MV-4-11 (cell line): ENCODE measurements at regions not wholly inside any gene's neighbourhood (a gene's known extent, or its start where the extent isn't known, plus 50 kb on each side); places are given as distances from the start of the nearest gene placed in this dataset.
A peak's percentile ranks its signal among the peaks of the same experiment; 100 is the strongest.

ENCODE experiments used
- DNase-seq: peaks from one replicate; lab custom pipeline; 2025; lab: John Stamatoyannopoulos, UW

DNA sequence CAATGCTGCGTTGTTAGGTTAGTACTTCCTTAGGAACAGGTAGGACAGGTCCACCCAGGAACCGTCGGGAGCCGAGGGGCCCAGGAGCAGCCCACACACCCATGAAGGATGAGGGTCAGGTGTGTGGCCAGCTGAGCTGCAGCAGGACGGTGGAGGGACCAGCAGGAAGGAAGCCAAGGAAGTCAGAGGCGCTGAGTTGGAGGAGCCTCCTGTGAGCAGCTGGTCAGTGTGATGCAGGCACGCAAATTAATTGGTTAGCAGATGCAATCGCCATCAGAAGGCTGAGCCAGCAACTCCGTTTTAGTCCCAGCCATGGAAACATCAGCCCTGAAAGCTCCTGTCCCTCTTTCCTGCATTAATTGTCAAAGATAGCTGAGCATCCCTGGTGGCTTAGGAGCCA lies 114.9 kb upstream of the SOX1 start:
- no peak for DNase-seq

DNA sequence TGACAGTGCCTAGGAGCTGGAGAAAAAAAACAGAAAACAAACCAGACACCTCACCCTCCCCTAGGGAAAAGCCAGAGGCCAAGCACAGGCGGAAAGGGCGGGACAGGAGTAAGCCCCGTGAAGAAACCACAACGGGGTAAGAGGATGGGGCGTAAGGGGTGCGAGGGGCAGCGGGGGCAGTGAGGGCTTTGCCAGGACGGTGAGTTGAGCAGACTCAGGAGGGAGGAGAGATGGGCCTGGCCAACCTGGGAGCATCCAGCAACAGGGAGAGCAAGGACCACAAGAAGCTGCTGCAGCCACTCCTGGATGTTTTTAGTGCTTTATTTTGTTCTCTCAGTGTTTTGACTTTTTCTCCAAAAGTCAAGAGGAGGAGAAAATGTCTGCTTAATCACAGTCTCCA lies 114.1 kb upstream of the SOX1 start:
- no peak for DNase-seq

DNA sequence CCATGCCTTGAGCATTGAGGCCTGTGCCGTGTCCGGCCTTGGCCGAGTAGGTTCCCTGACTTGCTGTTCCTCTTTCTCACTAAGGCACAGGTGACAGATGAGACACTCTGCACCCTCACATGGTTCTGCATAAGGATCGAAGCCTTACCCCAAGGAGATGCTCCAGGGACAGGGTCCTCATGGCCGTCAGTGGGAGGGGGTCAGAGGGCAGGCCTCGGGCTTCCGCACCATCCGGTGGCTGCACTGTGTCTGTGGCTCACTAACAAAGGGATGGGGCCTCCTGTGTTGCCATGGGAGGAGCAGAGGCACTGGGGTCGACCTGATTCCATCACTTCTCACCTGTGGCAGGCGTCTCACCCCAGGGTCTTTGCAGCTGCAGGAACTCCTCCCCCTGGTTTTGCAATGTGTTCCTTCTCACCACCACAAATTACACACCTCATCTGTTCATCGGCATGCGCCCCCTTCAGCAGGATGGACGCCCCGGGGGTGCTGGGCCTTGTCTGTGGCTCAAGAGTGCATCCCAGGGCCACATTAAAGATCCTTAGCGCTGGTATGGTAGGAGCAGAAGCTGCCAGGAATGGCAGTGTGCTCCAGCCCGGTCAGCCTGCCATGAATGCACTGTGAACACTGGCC lies 113.3 kb upstream of the SOX1 start:
- no peak for DNase-seq

DNA sequence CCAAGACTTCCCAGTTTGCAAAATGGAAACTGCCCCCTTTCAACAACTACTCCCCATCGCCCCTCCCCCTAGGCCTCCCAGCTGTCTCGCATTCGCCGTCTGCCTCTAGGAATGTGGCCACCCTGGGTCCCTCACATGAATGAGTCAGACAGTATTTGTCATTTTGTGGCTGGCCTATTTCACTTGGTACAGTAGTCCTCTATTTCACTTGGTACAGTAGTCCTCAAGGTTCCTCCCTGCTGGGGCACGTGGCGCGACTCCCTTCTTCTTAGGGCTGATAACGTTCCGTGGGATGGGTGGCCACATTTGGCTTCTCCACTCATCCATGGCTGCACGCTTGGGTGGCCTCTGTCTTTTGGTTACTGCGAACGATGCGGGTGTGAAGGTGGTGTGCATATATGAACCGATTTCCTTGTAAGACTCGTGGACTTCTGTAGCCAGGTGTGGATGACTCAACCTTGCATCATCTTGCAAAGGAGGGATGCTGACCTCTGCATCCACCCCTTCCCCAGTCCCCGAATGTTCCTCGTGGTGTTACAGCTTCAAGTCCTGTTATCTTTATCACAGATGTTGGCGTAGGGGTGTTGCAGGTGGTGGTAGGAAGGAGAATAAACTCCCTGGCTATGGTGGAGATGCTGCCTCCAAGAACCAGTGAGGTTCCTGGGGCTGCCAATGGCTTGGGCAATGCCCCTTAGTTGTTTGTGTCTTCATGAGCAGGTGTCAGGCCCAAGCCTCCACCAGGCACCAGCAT lies 112.1 kb upstream of the SOX1 start:
- peak; percentile 96 for DNase-seq

DNA sequence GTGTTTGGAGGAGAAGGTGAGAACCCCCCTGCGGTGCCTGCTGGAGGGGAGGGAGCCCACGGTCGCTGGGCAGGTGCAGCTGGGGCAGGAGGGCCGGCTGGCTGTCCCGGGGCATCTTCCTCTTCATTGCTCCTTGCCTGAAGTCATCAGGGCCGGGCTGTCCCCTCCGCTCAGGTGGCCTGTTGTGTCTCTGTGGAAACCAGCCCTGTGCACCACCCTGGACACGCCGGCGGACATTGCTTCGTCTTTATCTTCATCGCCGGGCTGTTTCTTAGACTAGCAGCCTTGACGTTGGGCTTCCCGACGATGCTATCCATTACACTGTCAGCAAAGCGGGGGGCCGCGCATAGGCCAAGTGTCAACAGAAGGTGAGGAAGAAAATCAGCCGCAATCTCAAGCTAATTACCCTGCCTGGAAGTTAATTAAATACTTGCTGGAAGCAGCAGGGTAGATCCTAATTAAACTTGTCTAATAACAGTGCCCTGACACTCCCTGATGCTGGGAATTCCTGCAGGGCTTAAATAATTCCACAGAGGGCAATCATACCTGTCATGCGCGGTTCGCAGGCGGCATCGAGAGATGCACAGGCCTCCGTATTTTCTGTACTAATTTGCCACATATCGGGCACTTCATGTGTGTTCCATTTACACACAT lies 111.4 kb upstream of the SOX1 start:
- DNase-seq: no peak

DNA sequence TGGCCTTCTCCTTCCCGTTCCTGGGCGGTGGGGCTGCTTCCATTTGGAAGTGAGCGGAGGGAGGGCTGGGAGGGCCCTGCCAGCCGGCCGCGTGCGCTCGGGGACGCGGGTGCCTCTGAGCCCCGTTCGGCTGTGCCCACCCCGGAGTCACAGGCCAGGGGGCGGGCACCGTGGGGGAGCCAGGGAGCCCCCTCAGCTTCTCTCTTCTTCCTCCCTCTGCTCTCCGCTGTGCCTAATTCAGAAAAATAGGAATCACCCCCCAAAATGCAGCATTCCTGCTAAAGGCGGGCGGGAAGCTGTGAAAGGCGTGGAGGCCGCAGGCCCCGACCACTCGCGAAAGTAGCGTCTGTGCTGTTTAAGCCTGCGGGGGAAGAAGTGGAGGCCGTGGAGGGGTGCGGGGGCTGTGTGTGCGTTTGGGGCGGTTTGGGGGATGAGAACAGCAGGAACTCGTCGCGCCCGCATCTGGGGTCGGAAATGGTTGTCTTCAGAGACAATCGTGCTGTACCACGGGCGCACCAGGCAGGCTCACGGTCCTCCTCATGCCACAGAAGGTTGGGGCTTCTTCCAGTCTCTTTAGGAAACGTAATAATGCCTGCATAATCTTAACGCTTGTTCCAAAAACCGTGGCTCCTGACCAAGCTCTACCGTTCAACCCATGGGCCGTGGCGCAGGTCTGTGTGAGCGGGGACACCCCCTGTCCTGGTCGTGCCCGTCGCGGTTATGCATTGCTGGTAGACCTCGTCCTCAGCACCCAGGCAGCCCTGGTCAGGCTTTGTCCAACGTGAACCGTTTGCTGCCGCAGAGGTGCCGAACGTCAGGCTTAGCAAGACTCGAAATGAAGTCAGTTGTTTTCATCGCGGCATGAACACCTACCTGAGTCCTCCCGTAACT lies 110.4 kb upstream of the SOX1 start:
- no peak for DNase-seq

DNA sequence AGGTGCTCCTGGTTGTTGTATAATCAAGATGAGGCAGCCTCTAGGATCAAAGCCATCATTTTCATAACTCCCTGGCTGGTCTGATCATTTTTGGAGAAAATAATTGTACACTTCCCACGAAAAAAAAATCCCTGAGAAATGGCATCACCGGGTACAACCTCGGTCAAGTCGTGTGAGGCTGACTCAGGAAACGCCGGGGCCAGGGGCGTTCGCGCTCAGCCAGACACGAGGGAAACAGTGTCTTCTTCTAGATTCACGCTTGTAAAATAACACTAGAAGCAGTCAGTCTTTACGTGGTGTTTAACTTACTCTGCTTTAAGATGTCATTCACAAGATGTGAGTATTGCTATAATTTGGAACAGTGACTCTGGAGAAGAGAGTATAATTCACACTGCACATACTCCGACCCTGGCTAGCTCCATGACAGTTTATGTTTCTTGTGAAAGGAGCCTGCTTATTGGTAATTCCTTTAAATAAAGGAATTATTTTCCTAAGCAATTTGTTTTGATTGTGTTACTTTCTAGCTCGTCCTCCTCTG lies 109.0 kb upstream of the SOX1 start:
- DNase-seq: no peak

DNA sequence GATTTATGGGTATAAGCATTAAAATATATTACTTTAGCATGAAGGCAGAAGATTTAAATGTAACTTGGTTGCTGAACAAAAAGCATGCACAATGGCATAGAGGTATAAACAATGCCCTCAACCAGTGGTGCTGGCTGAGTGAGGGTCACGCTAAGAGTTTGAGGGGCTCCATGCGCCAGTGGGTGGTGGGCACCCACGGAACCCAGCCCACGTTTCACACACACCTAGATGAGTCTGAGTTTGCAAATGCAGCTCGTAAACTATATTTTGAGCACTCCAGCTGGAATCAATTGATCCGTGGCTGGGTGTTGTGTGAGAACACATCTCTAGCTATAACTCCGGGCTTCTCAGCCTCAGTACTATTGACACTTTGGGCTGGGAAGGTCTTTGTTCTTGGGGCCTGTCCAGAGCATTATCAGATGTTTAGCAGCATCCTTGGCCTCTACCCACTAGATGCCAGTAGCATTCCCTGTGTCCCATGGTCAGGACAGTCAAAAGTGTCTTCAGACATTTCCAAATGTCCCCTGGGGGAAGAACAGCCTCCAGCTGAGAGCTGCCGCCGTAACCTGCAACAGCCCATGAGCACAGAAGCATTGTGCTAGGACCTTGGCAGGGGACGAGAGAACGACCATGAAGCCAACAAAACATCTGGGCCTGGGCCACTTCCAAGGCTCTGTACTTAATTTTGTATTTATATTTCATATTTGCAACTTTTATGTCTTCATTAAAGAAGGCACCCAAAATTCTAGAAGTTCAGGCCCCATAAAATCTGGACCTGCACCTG lies 108.1 kb upstream of the SOX1 start:
- no peak for DNase-seq

DNA sequence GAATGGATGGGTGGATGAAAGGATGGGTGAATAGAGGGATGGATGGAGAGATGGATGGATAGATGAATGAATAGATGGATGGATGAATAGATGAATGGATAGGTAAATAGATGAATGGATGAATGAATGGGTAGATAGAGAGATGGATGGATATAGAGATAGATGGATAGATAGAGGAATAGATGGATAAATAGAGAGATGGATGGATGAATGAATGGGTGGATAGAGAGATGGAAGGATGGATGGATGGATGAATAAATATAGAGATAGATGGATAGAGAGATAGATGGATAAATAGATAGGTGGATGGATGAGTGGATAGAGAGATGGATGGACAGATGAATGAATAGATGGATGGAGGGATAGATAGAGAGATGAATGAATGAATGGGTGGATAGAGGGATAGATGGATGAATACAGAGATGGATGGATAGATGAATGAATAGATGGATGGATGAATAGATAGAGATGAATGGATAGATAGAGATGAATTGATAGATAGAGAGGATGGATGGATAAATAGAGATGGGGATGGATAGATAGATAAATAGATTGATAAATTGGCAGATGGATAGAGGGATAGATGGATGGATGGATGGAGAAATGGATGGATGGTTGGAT lies 106.7 kb upstream of the SOX1 start:
- no peak for DNase-seq

DNA sequence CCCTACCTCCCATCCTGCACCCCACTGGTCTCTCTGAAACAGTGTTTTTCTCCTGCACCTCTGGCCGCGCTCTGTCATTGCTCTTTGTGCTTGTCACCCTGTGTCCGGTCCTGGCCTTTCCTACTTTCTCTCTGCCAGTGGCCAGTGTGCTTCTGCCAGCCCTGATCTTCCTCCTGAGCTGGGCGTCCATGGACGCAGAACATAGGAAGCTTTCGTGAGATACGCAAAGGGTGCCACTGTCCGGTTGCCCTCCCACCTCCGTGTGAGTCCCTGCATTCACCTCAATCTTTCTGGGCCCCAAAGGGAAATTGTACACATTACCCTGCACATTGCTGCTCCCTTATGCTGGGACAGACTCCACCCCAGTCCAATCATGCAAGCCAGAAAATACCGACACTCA lies 105.7 kb upstream of the SOX1 start:
- DNase-seq: no peak

DNA sequence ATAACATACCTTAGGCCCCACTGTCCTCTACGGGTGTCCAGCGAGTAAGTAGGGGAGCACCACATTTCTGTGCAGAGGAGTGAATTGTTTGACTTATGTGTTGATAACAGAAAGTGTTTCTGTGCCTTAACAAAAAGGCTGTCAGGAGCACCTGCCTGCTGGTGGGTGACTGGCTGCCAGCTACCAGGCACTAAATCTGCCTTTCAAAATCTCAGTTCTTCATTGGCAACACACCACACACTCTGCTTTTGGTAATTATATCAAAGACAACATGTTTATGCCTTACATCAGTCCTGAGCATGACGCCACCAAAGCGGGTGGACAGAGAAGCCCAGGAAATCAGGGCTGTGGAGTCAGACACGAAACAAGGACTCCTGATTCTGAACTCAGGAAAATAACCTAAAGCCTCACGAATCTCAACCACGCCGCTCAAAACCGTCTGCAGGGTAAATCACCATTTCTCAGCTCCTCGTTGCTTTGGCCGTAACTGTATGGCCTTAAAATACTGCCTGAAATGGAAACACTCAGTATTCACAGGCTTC lies 105.2 kb upstream of the SOX1 start:
- no peak for DNase-seq

DNA sequence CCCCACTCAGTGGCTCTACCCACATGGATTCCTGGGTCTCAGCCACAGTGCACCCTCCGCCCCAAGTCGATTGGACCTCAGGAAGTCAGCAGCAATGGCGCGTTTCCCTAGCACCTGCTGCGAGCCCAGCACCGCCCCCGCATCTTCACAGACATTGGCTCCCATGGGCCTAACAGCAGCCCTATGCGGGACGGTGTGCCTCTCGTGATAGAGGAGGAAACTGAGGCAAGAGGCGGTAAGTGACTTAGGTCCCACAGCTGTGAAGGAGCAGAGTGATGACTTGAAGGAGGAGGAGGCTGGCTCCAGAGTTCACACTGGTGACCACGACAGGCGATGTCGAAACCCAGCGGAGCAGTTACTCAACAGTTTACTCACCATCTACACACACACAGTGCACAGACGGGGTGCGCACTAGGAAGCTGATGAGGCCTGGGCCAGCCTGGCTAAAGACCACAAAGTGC lies 104.5 kb upstream of the SOX1 start:
- peak; percentile 95 for DNase-seq

DNA sequence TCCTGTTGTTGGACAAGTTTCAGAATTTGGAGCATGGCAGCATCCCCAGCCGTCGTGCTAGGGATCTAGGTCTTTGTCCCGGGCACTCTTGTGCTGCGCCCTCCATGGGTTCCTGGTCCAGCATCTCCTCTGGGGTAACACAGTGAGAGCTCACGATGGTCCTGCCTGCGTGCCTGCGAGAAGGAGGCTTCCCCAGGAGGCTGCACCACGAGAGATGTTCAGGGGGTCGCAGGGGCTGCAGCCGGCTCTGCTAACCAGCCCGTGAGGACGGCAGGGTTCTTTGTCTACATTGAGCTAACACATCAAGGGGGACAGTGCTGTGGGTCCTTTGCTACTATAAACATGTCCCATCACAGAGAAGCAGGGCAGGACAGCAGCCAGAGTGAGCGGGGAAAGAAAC lies 103.9 kb upstream of the SOX1 start:
- no peak for DNase-seq

DNA sequence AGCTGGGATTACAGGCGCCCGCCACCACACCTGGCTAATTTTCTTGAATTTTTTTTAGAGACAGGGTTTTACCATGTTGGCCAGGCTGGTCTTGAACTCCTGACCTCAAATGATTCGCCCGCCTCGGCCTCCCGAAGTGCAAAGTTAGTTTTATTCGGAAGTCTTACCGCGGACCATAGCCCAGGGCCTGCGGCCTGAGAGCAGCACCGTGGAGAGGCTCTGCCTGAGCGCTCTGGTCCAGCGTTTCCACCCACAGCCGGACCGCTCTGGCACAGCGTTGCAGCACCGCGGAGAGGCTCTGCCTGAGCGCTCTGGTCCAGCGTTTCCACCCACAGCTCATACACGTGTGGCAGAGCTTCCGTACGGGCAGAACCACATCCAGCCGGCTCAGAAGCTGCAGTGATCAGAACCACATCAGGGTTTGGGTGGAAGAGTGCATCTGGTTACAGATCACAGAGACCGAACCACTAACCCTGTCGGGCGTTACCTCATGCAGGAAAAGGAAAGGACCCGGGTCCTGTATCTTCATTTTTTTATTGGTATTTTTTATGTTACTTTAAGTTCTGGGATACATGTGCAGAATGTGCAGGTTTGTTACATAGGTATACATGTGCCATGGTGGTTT lies 102.4 kb upstream of the SOX1 start:
- no peak for DNase-seq

DNA sequence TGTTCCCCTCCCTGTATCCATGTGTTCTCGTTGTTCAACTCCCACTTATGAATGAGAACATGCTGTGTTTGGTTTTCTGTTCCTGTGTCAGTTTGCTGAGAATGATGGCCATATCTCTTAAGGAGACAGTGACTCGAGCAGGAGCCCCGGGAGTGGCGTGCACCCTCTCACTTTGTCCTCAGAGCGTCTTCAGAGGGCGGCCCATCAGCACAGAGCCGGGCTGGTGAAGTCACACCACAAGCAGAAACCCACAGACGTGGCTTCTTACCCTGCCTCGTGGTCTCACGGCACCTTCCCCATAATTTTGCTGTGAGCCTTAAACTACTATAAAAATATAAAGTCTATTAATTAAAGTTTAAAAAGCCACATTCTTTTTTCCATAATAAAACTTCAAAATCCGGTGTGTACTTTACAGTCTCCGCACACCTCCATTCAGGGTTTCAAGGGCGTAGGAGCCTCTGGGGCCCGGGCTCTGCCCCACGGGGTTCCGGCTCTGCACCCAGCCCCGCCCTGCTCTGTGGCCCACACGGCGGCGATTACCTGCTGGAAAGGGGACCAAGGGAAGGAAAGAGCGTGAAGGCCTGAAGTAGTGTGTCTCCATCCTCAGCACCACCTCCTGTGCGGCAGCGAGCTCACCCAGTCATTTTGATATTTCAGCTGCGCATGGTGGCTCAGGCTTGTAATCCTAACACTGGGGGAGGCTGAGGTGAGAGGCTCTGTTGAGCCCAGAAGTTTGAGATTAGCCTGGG lies 101.3 kb upstream of the SOX1 start:
- DNase-seq: no peak

DNA sequence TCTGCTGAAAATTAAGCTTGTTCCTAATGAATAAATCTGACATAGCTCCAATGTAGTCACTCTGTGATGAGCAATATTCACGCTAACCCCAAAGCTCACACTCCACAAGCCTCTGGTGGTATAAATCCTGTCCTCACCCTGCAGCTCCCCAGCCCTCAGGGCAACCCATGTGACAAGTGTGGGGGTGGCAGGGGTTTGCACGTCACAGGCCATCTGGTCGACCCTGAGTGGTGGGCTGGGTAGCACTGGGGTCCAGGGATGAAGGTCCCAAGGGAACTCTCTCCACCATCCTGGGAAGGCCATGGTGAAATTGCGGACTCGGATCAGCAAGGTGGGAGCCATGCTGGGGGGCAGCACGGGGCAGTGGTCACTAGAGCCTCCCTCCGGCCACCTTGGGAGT lies 100.0 kb upstream of the SOX1 start:
- DNase-seq: no peak

DNA sequence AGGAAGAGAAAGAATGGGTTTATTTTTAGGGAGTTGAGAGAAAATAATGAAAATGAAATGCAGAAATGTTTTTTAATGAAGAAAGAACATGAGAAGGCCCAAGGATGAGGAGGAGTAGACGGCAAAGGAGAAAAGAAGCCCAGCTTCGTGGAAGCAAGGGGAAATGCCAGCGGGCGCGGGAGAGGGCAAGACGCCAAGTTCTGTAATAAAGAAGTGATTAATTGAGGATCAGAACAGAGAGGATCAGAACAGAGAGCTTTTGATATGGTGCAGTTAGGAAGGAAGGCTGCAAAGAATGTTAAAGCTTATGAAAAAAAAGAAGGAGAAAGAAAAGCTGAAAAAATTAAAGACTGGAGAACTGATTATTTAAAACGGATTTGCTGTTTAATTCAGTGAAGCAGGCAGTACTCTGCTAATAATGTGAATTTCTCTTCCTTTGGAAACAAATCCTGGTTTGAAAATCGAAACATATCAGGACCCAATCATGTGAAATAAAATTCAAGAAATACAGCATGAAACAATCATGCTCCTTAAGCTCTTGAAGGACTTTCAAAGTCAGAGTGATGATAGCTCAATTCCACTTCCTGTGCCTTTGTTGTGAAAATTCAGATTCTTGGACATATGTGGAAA lies 99.3 kb upstream of the SOX1 start:
- no peak for DNase-seq

DNA sequence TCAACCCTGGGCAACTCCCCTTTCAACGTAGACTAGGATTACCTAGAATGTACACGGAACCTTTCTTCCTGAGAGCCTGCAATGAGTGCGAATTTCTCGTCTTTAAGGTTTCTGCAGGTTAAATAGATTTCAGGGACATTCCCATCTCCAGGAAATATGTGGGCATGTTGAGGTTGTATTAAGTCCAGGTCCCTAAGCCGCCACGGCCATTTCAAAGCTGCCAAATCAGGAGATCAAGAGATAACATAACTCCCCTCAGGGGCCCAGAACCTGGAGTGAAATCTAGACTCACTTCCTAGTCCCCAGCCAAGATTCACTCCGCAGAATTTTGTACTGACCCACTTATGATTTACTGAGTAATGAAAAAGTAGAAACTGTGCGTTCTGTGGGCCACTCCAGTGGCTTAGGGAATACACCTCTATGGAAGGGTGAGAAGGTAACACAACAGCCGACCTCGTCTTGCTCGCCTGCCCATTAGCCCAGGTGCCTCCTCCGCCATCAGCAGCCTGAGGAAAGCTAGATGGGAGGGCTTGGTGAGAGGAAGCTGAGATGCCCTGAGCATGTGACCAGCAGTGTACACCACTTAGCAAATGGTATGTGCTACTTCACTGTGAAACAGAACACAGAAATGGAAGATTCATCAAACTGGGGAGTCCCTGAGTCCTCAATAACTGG lies 98.5 kb upstream of the SOX1 start:
- DNase-seq: no peak
